Left lung (tissue), 4 donors: ENCODE measurements at regions not wholly inside any gene's neighbourhood (a gene's known extent, or its start where the extent isn't known, plus 50 kb on each side); places are given as distances from the start of the nearest gene placed in this dataset.
"Not testable (repeated sequence)": the region's sequence is repeated elsewhere in the genome, so short reads cannot be mapped to it uniquely, and the experiment has no call there.

Source experiments
- ATAC-seq: fragments of 200-7000 bp; cut with Tn5 transposase; one replicate; pipeline ENCODE4 v1.9.1; 2020; ENCODE audit warnings: moderate library complexity
- DNase-seq, 4 donors: peaks; one replicate each; pipeline ENCODE4 v3.0.0-alpha.2; 2013 to 2020
- H3K27ac ChIP-seq, 2 donors: fragments of 200-600 bp; sonication (generic) in 1 of 2; one replicate each; pipeline versions ENCODE4 v1.5.0 to v1.8.0; 2020 to 2021
- H3K27me3 ChIP-seq, 2 donors: fragments of 200-600 bp; sonication (generic) in 1 of 2; one replicate each; pipeline versions ENCODE4 v1.5.0 to v1.8.0; 2020 to 2021
- H3K36me3 ChIP-seq, 2 donors: fragments of 200-600 bp; sonication (generic) in 1 of 2; one replicate each; pipeline versions ENCODE4 v1.5.0 to v1.8.0; 2020 to 2021
- H3K4me1 ChIP-seq, 2 donors: fragments of 200-600 bp; one replicate each; pipeline ENCODE4 v1.8.0; 2021
- H3K4me3 ChIP-seq, 2 donors: fragments of 200-600 bp; sonication (generic) in 1 of 2; one replicate each; pipeline versions ENCODE4 v1.5.0 to v1.8.0; 2020 to 2021; ENCODE audit warnings: mild to moderate bottlenecking in 1 of 2
- H3K9me3 ChIP-seq, 2 donors: fragments of 200-600 bp; sonication (generic) in 1 of 2; one replicate each; pipeline versions ENCODE4 v1.5.0 to v1.8.0; 2020 to 2021
- CTCF ChIP-seq, 2 donors: fragments of 200-600 bp; sonication (generic) in 1 of 2; IDR thresholded peaks; one replicate each; pipeline versions ENCODE4 v1.5.0 to v1.8.0; 2021; ENCODE audit warnings: antibody characterized with exemption in 2 of 2
- intact Hi-C, 2 donors: fragments of 100-400 bp; cut with DNase I; formaldehyde crosslinking; loops; one replicate each; pipeline versions ENCODE4 v1.11.2 to v1.14.2; 2022
- donor health status: DM: no; HTN: yes; CAD: no.
- donor health status: DM: no; HTN: no; CAD: no.

DNA sequence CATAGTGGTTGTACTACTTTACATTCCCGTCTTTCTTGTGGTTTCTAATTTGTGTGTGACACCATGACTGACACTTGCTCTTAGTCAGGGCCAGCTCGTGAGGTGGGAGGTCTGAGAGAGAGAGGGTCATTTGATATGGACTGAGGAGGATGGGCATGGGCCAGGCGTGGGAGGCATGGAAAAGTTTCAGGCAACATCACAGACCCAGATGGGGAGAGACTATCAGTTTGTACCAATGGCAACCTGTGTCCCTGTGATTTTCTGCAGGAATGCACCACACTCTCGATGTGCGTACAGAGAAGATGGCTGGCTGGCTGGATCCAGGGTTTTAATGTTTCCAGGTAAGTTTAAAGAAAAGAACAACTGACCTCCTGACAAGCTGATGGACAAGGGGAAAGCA is 273.6 kb downstream of the CYRIA start:
- no peaks in the 10 kb centered on the region for H3K9me3 ChIP-seq
- no peak for ATAC-seq
- no peaks in the 10 kb centered on the region for H3K27me3 ChIP-seq
- no peak overlapping the region for H3K4me3 ChIP-seq
- no peak for TF ChIP-seq CTCF (IDR thresholded peaks at IDR 0.05)
- H3K27ac ChIP-seq: no peak overlapping the region
- no peaks in the 10 kb centered on the region for H3K36me3 ChIP-seq
- DNase-seq: no peak
- H3K4me1 ChIP-seq: no peaks in the 10 kb centered on the region
- intact Hi-C loops: no loop called here

DNA sequence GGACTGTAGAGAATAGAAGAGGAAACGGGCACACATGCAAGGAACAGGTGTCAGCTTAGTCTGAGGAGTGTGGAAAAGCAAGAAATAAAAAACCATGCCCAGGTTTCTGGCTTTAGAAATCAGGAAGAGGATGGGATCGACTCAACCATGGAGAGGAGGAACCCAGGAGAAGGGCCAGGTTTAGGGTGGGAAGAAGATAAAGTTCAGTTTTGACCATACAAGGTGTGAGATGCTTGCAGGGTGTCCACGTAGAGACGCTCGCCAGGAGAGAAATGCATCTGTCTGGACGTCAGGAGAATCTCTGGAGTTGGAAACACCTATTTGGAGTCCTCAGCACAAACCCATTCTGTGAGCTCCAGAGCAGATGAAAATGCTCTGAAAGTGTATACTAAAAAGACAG is 275.1 kb downstream of the CYRIA start:
- no peaks in the 10 kb centered on the region for H3K9me3 ChIP-seq
- intact Hi-C loops: no loop called here
- no peaks in the 10 kb centered on the region for H3K27me3 ChIP-seq
- no peak for TF ChIP-seq CTCF (IDR thresholded peaks at IDR 0.05)
- DNase-seq (no peak), ATAC-seq (no peak)
- H3K36me3 ChIP-seq: no peaks in the 10 kb centered on the region
- no peak overlapping the region for H3K4me3 ChIP-seq
- no peaks in the 10 kb centered on the region for H3K4me1 ChIP-seq
- H3K27ac ChIP-seq: no peak overlapping the region

- Histone ChIP-seq H3K27ac (no peak overlapping the region), H3K9me3 (no peaks in the 10 kb centered on the region), H3K4me1 (no peaks in the 10 kb centered on the region), H3K27me3 (no peaks in the 10 kb centered on the region), H3K4me3 (no peak overlapping the region), H3K36me3 (no peaks in the 10 kb centered on the region)
- no peak for DNase-seq
- no peak for ATAC-seq
- intact Hi-C loops: no loop called here
- TF ChIP-seq CTCF (IDR thresholded peaks at IDR 0.05): no peak
Observed at GRCh38 chr2:16389611-16390010, 276.0 kb downstream of the CYRIA start.

DNA sequence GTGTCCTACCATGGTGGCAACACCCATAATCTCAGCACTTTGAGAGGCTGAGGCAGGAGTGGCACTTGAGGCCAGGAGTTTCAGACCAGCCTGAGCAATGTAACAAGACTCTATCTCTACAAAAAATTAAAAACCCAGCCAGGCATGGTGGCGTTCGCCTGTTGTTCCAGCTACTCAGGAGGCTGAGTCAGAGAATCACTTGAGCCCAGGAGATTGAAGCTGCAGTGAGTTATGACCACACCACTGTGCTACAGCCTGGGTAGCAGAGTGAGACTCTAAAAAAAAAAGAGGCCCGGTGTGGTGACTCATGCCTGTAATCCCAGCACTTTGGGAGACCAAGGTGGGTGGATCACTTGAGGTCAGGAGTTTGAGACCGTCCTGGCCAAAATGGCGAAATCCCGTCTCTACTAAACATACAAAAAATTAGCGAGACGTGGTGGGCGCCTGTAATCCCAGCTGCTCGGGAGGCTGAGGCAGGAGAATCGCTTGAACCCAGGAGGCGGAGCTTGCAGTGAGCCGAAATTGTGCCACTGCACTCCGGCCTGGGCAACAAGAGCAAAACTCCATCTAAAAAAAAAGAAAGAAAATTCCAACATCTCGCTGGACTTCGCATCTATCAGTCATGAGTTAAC is 277.3 kb downstream of the CYRIA start:
- intact Hi-C loops, H3K9me3 ChIP-seq: not testable (repeated sequence)
- ATAC-seq: peak; percentile 43

DNA sequence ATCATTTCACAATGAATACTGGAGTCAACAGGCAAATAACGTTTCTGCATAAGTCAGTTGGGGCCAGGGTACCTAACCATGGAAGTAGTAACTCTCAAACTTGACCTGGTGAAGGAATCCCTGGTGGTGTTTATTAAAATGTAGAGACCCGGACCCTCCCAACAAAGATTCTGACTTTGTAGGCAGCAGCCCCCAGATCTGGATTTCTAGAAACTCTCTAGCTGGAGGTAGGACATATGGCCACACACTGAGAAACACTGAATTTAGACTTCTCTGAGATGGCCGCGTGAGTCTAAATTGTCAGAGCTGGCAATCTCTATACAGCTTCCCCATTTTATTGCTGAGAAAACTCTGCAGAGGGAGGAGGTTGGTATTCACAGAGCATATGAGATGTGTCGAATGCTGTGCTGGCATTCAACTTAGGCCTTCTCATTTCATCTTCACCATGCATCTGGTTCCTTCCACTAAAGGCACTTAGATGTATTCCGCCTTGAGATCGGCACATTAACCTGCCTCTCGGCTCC is 278.1 kb downstream of the CYRIA start:
- Histone ChIP-seq H3K9me3 (no peaks in the 10 kb centered on the region), H3K4me1 (no peaks in the 10 kb centered on the region), H3K27ac (no peak overlapping the region), H3K4me3 (no peak overlapping the region), H3K36me3 (no peaks in the 10 kb centered on the region), H3K27me3 (no peaks in the 10 kb centered on the region)
- TF ChIP-seq CTCF (IDR thresholded peaks at IDR 0.05): no peak
- no peak for DNase-seq
- ATAC-seq: no peak
- intact Hi-C loops: no loop called here

More for the DNA sequence above, 277.3 kb downstream of the CYRIA start:
- H3K4me3 ChIP-seq, H3K36me3 ChIP-seq, H3K27ac ChIP-seq, H3K4me1 ChIP-seq, H3K27me3 ChIP-seq: not testable (repeated sequence)
- peak in 1 of 4 donors; percentile 35 for DNase-seq

DNA sequence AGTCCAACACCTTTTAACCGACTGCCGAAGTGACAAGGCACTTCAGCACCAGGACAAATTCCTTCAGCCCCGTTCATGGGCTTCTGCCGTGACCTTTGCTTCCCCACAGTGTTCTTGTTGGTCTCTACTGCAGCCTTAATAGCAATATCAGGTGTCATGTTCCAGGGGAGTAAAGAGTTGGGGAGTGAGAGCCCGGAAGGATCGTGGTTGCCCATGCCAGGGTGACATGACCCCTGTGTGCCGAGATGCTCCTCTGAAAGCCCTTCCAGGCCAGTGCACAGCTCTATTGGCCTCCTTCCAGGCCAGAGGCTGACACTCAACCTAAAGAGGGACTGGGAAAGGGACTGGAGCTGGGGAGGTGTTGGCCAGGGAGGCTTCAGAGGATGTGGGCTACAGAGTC is 279.2 kb downstream of the CYRIA start:
- H3K36me3 ChIP-seq: no peaks in the 10 kb centered on the region
- intact Hi-C loops: no loop called here
- no peak overlapping the region for H3K4me3 ChIP-seq
- no peaks in the 10 kb centered on the region for H3K9me3 ChIP-seq
- TF ChIP-seq CTCF (IDR thresholded peaks at IDR 0.05): no peak
- no peaks in the 10 kb centered on the region for H3K4me1 ChIP-seq
- H3K27ac ChIP-seq: no peak overlapping the region
- no peak for DNase-seq
- no peaks in the 10 kb centered on the region for H3K27me3 ChIP-seq
- ATAC-seq: no peak
